BLaER1 treated with 17β-estradiol and CSF1 and Interleukin-3, amounts not matched to agents 10 nM and 100 nM (cell line): ENCODE measurements at regions not wholly inside any gene's neighbourhood (a gene's known extent, or its start where the extent isn't known, plus 50 kb on each side); places are given as distances from the start of the nearest gene placed in this dataset.

Experiments used
- H3K27ac ChIP-seq, 11 experiments: shearing (Covaris generic); formaldehyde crosslinking; 2 replicates each; pipeline ENCODE4 v1.8.1; 2022
- H3K27me3 ChIP-seq, 11 experiments: shearing (Covaris generic); formaldehyde crosslinking; 2 replicates each; pipeline ENCODE4 v1.8.1; 2022
- H3K36me3 ChIP-seq, 11 experiments: shearing (Covaris generic); formaldehyde crosslinking; 2 replicates each; pipeline ENCODE4 v1.8.1; 2022
- H3K4me1 ChIP-seq, 10 experiments: shearing (Covaris generic); formaldehyde crosslinking; 2 replicates each; pipeline ENCODE4 v1.8.1; 2022
- H3K4me2 ChIP-seq, 11 experiments: shearing (Covaris generic); formaldehyde crosslinking; 2 replicates each; pipeline ENCODE4 v1.8.1; 2022
- H3K4me3 ChIP-seq, 10 experiments: shearing (Covaris generic); formaldehyde crosslinking; 2 replicates each; pipeline ENCODE4 v1.8.1; 2022
- H3K9ac ChIP-seq, 11 experiments: shearing (Covaris generic); formaldehyde crosslinking; 2 replicates each; pipeline ENCODE4 v1.8.1; 2022
- H3K9me3 ChIP-seq, 11 experiments: shearing (Covaris generic); formaldehyde crosslinking; replicated peaks in 1 of 11; 2 replicates each; pipeline ENCODE4 v1.8.1; 2022
- H4K20me1 ChIP-seq, 11 experiments: shearing (Covaris generic); formaldehyde crosslinking; 2 replicates each; pipeline ENCODE4 v1.8.1; 2022
- Cebpa-rat ChIP-seq, 11 experiments: shearing (Covaris generic); IDR thresholded peaks; 2 replicates each; pipeline ENCODE4 v1.8.1; 2022

DNA sequence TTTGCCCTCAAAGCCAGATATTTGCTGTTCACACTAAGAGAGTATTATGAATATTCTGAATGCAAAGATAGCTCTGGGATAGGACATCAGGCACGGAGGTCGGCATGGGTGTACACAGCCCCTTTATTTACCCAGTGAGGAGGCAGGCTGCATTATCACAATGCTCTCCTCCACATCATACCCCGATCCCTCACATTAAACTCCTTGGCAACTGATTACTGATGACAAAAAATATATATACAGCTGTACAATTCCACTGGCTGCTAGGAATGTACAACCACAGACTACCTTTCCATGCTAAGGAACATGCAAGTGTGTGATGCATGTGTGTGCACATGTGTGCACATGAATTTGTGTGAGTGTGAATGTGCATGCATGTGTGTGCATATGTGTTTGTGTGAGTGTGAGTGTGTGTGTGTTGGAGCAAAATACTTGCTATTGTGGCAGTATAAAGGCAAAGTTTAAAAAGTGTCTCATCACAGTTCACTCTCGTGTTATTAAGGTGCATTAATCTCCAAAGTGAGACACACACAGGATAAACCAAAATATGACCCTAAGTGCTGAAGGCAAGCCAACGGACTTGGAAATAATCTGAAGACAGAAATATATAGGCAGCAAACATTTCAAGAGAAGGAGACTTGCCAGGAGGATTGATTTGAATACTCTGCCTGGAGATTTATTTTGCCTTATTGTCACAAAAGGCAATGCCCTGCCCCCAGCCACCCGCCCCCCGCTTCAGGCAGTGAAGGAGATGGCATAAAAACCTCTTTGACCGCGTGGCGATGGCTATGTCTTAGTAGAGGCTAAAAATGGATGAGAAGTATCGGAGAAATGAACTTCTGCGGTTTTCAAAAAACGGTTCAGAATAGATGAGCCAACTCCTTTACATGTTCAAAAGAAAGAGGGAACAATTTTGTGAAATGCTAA is 274.8 kb downstream of the TSHZ3 start:
- Histone ChIP-seq H3K27ac (no peak overlapping the region), H3K9ac (no peak overlapping the region), H3K4me3 (no peak overlapping the region), H3K4me1 (no peaks in the 10 kb centered on the region), H3K9me3 (no peaks in the 10 kb centered on the region), H4K20me1 (no peaks in the 10 kb centered on the region), H3K36me3 (no peaks in the 10 kb centered on the region), H3K4me2 (no peak overlapping the region), H3K27me3 (peaks cover 0 to 12% (median 0%) of the 10 kb centered on the region in 11 experiments; a peak in 4 of 22 replicates)
- TF ChIP-seq Cebpa-rat (IDR thresholded peaks at IDR 0.05), result no peak

DNA sequence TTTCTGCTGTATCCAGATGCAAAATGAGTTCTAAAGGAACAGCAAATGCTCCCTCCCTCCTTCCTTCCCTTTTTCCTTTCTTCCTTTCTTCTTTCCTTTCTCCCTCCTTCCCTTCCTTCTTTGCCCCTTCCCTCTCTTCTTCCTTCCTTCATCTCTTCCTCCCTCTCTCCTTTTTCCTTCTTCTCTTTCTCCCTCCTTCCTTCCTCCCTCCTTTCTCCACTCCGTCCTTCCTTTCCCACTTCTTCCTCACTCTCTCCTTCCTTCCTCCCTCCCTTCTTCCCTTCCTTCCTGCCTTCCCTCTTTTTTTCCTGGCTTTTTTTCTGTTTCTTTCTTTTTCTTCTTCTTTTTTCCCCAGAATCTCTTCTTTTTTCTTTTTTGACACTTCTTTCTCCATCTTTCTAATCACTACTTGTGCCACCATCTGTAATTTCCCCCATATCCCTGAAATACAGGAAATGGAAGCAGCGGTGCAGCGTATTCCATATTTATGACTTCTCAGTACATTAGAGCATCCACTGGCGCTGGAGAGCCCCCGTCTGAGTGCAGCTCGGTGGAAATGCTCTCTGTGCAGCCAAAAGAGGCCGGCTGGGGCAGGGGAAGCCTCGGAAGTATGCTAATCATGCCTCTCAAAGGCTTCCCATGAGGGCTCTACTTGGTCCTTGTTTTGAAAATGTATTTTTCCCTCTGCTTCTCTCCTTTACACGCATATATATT is 275.6 kb downstream of the TSHZ3 start:
- no peak for TF ChIP-seq Cebpa-rat (IDR thresholded peaks at IDR 0.05)
- Histone ChIP-seq H3K27ac (no peak overlapping the region), H3K36me3 (no peaks in the 10 kb centered on the region), H3K4me1 (no peaks in the 10 kb centered on the region), H3K4me3 (no peak overlapping the region), H4K20me1 (no peaks in the 10 kb centered on the region), H3K9ac (no peak overlapping the region), H3K4me2 (no peak overlapping the region), H3K9me3 (no peaks in the 10 kb centered on the region), H3K27me3 (peaks cover 0 to 12% (median 0%) of the 10 kb centered on the region in 11 experiments; a peak in 4 of 22 replicates)

DNA sequence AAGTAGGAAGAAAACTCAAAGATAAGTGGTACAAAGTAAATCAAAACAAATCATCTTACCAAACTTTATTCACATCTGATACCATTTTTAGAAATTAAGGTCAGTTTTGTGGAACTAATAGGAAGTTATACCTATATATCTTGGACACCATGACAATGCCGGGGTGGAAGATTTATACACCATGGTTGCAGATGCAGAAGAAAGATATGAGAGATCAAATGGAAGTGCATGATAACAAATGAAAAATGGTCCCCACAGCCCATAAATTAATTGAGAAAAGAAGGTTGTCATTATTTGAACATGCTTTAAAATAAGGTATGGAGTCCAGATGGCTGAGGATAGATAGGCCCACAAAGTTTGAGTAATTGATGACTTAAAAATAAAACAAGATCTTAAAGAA is 276.8 kb downstream of the TSHZ3 start:
- no peak overlapping the region for H3K27ac ChIP-seq
- no peak overlapping the region for H3K4me2 ChIP-seq

DNA sequence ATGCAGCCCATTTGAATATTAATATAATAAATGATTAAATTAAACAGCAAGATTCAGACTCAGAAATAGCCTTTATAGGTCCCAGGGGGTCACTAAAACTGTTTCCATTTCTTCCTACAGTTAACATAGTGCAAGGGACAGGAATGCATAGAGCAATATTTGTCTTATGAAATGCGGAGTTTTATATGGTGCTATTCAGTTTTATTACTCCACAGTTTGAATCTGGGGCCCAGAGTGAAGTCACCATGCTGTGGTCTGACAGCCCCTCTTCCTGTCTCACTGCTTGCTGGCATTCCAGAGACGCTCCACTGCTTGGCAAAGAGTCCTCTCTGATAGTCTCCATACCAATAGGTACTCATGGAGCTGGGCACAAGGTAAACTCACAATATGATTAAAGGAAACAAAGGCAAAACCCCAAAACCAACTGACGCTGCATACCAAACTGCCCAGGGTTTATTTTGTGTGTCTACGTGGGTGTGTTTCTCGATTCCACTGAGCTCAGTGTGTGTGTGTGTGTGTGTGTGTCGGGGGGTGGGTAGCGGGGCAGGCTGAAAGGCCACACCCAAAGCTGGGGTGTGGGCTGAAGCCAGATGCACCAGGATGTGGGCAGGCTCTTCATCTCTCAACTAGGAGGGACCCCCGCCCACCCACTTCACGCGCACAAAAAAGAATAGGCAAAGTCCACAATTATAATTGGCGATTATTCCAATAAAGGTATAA is 277.9 kb downstream of the TSHZ3 start:
- Histone ChIP-seq H3K27me3 (peaks cover 0 to 12% (median 0%) of the 10 kb centered on the region in 11 experiments; a peak in 4 of 22 replicates), H3K9ac (no peak overlapping the region), H3K27ac (no peak overlapping the region), H3K4me2 (no peak overlapping the region), H3K36me3 (no peaks in the 10 kb centered on the region), H3K4me3 (no peak overlapping the region), H4K20me1 (no peaks in the 10 kb centered on the region), H3K9me3 (no peaks in the 10 kb centered on the region), H3K4me1 (peaks cover 0 to 13% (median 0%) of the 10 kb centered on the region in 10 experiments; a peak in 5 of 20 replicates)
- TF ChIP-seq Cebpa-rat (IDR thresholded peaks at IDR 0.05), result no peak

More for the DNA sequence above, 276.8 kb downstream of the TSHZ3 start:
- no peak for TF ChIP-seq Cebpa-rat (IDR thresholded peaks at IDR 0.05)
- Histone ChIP-seq H4K20me1 (no peaks in the 10 kb centered on the region), H3K4me3 (no peak overlapping the region), H3K4me1 (peaks cover 0 to 2% (median 0%) of the 10 kb centered on the region in 10 experiments; a peak in 1 of 20 replicates), H3K9ac (no peak overlapping the region), H3K36me3 (no peaks in the 10 kb centered on the region), H3K27me3 (peaks cover 0 to 12% (median 0%) of the 10 kb centered on the region in 11 experiments; a peak in 4 of 22 replicates), H3K9me3 (no peaks in the 10 kb centered on the region)

DNA sequence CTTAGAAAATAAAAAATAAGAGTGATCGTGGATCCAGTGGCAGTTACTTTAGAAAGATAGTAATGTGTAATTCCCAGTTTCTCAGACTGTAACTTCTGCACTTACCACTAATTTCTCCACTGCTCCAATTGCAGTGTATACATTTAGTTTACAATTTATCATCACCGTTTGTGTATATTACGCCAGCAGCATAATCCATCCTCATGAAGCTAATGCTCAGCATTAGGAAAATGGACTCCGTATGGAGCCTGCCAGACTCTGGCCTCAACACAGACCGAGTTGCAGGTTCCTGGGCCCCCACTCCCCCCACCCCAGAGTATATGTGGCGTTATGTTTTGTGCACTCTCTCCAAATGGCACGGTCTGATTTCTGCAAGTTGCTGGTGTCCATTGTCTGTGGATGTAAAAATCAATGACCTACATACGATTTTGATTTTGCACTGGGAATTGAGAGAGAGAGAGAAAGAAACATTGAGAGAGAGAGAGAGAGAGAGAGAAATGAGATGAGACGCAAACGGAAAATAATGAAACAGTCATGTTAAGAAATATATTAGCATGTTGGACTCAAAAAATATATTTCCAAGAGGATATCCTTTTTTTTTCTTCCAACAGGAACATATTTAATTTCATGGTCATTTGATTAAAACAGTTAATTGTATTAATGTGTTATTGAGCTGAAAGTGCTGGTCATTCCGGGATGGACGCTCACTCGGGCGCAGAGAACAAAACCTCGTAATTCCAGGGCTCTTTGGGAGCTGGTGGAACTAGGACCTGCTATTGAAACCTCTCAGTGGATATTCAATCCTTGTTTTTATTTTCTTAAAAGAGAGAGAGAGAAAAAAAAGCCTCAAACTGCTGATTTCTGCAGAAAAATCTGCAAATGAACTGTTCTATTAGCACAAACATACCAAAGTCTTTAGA is 278.8 kb downstream of the TSHZ3 start:
- Histone ChIP-seq H3K9me3 (no peaks in the 10 kb centered on the region), H3K4me3 (no peak overlapping the region), H3K9ac (no peak overlapping the region), H3K4me1 (peaks cover 0 to 19% (median 0%) of the 10 kb centered on the region in 10 experiments; a peak in 5 of 20 replicates), H3K4me2 (no peak overlapping the region), H3K36me3 (no peaks in the 10 kb centered on the region), H3K27me3 (peaks cover 0 to 12% (median 0%) of the 10 kb centered on the region in 11 experiments; a peak in 4 of 22 replicates), H3K27ac (no peak overlapping the region), H4K20me1 (no peaks in the 10 kb centered on the region)
- no peak for TF ChIP-seq Cebpa-rat (IDR thresholded peaks at IDR 0.05)

DNA sequence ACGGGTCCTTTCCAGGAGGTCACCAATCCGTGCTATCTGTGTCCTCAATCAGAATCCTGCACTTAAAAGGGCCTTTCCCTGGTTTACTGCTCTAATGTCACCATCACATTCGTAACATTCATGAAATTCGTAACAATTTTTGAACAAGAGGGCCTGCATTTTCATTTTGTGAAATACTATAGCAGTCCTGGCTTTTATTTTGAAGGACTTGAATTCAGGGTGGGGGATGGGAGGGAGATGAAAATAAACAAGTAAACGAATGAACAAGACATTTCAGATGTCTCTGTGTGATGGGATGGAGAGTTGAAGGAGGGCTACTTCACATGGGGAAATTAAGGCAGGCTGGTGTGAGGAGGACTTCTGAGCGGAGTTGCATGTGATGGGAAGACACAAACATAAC is 281.0 kb downstream of the TSHZ3 start:
- H3K9ac ChIP-seq, result no peak overlapping the region
- no peak for TF ChIP-seq Cebpa-rat (IDR thresholded peaks at IDR 0.05)
- no peaks in the 10 kb centered on the region for H3K36me3 ChIP-seq

DNA sequence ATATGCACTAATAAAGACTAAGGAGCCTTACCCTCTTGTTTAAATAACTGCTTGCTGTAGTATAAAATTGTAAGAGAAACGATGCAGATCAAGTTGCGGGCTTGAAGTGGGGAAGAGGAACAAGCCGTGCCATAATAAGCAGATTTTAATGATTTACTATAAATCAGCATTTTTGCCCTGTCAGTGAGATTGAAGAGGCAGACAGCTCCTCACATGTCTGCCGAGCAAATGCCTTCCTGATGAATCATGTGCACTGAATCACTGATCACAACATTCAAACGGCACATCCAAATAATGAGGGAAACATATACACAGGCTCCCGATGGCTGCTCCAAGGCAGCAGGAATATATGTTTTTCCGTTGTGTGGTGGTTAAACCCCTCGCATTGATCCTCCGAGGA is 282.9 kb downstream of the TSHZ3 start:
- Histone ChIP-seq H3K4me2 (peak overlapping the region in 2 of 11 experiments; percentile 63 to 67; a peak in 5 of 22 replicates), H3K4me3 (no peak overlapping the region), H4K20me1 (no peaks in the 10 kb centered on the region), H3K4me1 (peaks cover 0 to 19% (median 0%) of the 10 kb centered on the region in 10 experiments; a peak in 5 of 20 replicates), H3K9ac (no peak overlapping the region), H3K27ac (peak overlapping the region in 2 of 11 experiments; percentile 25 to 41; a peak in 4 of 22 replicates), H3K36me3 (no peaks in the 10 kb centered on the region), H3K9me3 (0 out of 22 replicates have a peak, but pooled peaks cover 0 to 8% (median 0%) of the 10 kb centered on the region in 11 experiments), H3K27me3 (no peaks in the 10 kb centered on the region)
- TF ChIP-seq Cebpa-rat (IDR thresholded peaks at IDR 0.05), result no peak

More for the DNA sequence above, 281.0 kb downstream of the TSHZ3 start:
- H3K4me2 ChIP-seq, result no peak overlapping the region
- H3K9me3 ChIP-seq, result no peaks in the 10 kb centered on the region
- peaks cover 0 to 19% (median 0%) of the 10 kb centered on the region in 10 experiments; a peak in 5 of 20 replicates for H3K4me1 ChIP-seq
- H3K4me3 ChIP-seq, result no peak overlapping the region
- H3K27me3 ChIP-seq, result peaks cover 0 to 11% (median 0%) of the 10 kb centered on the region in 11 experiments; a peak in 4 of 22 replicates
- H4K20me1 ChIP-seq, result no peaks in the 10 kb centered on the region
- H3K27ac ChIP-seq, result no peak overlapping the region

DNA sequence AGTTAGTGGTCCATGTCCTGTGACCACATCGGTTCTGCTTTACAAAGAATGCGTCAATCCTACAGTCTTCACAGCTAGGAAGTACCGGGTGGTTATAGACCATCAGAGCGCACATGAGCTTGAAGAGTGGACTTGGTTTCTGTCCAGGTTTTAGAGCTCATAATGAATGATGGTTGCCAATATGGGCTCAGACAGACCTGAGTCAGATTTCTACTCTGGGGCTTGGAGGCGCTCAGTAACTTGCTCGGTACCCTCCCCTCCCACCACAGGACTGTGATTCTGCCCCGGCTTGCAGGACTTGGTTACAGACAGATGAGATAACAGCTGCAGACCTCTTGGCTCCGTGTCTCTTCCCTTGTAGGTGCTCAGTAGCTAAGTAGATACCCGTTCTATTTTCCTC is 284.7 kb downstream of the TSHZ3 start:
- TF ChIP-seq Cebpa-rat (IDR thresholded peaks at IDR 0.05), result no peak
- H3K27me3 ChIP-seq, result no peaks in the 10 kb centered on the region
- peaks cover 8 to 20% (median 13%) of the 10 kb centered on the region in 11 experiments; a peak in 21 of 22 replicates for H3K9me3 ChIP-seq
- no peaks in the 10 kb centered on the region for H3K36me3 ChIP-seq
- no peak overlapping the region for H3K27ac ChIP-seq
- no peak overlapping the region for H3K4me2 ChIP-seq
- no peak overlapping the region for H3K9ac ChIP-seq
- peaks cover 0 to 19% (median 0%) of the 10 kb centered on the region in 10 experiments; a peak in 5 of 20 replicates for H3K4me1 ChIP-seq
- no peak overlapping the region for H3K4me3 ChIP-seq
- no peaks in the 10 kb centered on the region for H4K20me1 ChIP-seq
